ENCODE measurements at regions not wholly inside any gene's neighbourhood (a gene's known extent, or its start where the extent isn't known, plus 50 kb on each side); places are given as distances from the start of the nearest gene placed in this dataset.
"Not testable (repeated sequence)": the region's sequence is repeated elsewhere in the genome, so short reads cannot be mapped to it uniquely, and the experiment has no call there.

- TF ChIP-seq CTCF (IDR thresholded peaks at IDR 0.05; ENCODE audit: insufficient read depth, low read depth, low read length, missing control alignments), result no peak
- no peak overlapping the region for H3K4me3 ChIP-seq (ENCODE audit: low read depth, low read length)
- DNase-seq (ENCODE audit: low read depth), result no peak
These were observed 223.8 kb upstream of the PRSS16 start for GRCh38 chr6:27023664-27024063.

DNA sequence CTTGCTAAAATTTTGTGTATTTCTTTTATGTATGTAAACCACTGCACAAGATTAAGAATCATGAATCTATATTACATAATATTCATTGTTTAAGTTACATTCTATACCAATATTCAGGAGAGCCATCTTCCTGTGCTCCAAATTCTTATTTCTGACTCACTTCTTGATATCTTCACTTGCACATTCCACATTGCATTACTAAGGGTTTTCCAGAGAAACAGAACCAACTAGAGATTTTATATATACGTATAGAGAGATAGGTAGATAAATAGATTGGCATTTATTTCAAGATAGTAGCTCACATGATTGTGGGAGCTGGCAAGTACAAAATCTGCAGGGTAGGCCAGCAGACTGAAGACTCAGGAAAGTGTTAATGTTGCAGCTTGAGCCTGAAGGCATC lies 222.2 kb upstream of the PRSS16 start:
- TF ChIP-seq CTCF (IDR thresholded peaks at IDR 0.05; ENCODE audit: insufficient read depth, low read depth, low read length, missing control alignments), result no peak
- no peak for DNase-seq (ENCODE audit: low read depth)

GRCh38 chr6:27026361-27026760 lies 221.1 kb upstream of the PRSS16 start:
- no peak for DNase-seq (ENCODE audit: low read depth)
- H3K4me3 ChIP-seq (ENCODE audit: low read depth, low read length), result no peak overlapping the region
- TF ChIP-seq CTCF (IDR thresholded peaks at IDR 0.05; ENCODE audit: insufficient read depth, low read depth, low read length, missing control alignments), result no peak

More for the DNA sequence above, 222.2 kb upstream of the PRSS16 start:
- no peak overlapping the region for H3K4me3 ChIP-seq (ENCODE audit: low read depth, low read length)

DNA sequence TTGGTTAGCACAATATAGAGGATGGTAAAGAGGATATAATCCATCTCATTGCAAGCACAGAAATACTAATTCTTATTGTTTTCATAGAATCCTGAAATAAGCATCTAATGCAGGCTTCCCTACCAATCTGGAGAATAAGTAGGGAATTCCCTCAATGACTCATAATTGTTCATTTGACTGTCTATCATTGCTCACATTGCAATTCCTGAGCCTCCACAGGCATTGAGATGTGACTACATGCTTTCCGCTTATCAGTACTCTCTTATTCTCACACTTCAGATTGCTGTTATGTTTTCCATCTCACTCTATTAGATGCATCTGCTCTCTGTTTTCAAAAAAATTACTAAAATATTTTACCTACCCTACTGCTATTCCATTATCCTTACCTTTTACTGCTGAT lies 216.2 kb upstream of the PRSS16 start:
- no peak for TF ChIP-seq CTCF (IDR thresholded peaks at IDR 0.05; ENCODE audit: insufficient read depth, low read depth, low read length, missing control alignments)
- no peak overlapping the region for H3K4me3 ChIP-seq (ENCODE audit: low read depth, low read length)
- no peak for DNase-seq (ENCODE audit: low read depth)

DNA sequence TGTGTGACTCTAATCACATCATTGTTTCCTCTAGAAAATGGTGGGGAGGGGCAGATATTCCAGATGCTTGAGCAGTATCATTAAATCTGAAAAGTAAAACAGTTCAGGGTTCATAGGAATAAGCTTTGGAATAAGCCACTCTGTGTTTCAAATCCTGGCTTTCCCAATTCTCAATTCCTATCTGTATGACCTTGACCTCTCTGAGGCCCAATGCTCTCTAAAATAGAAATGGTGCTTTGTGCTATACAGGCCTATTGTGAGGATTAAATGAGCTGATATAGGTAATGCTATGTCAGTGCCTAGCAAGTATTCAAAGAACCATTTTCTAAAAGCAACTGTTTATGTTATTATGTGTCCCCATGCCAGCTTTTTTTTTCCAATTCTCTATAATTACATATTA lies 209.0 kb upstream of the PRSS16 start:
- no peak overlapping the region for H3K4me3 ChIP-seq (ENCODE audit: low read depth, low read length)
- TF ChIP-seq CTCF (IDR thresholded peaks at IDR 0.05; ENCODE audit: insufficient read depth, low read depth, low read length, missing control alignments), result no peak
- DNase-seq (ENCODE audit: low read depth), result no peak

DNA sequence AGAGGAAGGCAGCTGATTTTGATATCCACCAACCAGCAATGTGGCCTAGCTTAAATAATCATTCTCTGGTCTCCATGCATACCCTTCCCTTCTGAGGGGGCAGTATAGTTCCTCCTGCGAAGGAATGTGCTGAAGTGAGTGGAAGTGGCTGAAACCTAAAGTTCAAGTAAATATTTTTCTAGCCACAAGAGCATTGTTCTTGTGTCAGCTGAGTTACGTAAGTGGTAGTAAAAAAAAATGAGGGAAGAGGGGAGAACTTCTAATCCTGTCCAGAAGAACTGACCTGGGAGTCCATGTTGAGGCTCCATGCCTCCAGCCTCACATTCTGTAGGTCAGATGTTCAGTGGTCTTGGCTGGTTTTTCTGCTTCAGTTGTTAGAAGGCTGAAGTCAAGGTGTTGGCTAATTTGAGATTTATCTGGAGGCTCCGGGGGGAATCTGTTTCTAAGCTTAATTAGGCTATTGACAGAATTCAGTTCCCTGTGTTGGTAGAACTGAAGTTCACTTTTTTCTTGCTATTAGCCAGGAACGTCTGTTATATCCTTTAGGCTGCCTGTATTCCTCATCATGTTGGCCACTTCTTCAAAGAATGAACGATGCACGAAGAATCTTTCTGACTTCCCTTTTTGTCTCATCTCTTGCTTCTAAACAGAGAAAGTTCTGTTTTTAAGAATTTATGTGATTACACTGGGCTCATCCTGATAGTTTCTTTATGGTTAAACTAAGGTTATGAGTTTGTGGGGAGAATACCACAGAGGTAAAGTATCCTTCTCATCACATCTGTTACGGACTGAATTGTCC lies 207.1 kb upstream of the PRSS16 start:
- peak; percentile 23 for DNase-seq (ENCODE audit: low read depth)
- no peak overlapping the region for H3K4me3 ChIP-seq (ENCODE audit: low read depth, low read length)
- no peak for TF ChIP-seq CTCF (IDR thresholded peaks at IDR 0.05; ENCODE audit: insufficient read depth, low read depth, low read length, missing control alignments)

DNA sequence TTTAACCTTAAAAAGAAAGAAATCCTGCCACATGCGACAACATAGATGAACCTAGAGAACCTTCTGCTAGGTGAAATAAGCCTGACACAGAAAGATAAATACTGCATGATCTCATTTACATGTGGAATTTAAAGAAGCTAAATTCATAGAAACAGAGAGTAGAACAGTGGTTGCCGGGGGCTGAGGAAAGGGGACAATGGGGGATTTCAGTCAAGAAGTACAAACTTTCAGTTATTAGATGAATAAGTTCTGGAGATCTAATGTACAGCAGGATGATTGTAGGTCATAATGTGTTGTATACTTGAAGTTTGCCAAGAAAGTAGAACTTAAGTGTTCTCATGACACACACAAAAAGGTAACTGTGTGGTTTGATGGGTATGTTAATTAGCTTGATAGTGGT lies 204.3 kb upstream of the PRSS16 start:
- no peak for TF ChIP-seq CTCF (IDR thresholded peaks at IDR 0.05; ENCODE audit: insufficient read depth, low read depth, low read length, missing control alignments)
- H3K4me3 ChIP-seq (ENCODE audit: low read depth, low read length), result no peak overlapping the region
- peak; percentile 66 for DNase-seq (ENCODE audit: low read depth)

DNA sequence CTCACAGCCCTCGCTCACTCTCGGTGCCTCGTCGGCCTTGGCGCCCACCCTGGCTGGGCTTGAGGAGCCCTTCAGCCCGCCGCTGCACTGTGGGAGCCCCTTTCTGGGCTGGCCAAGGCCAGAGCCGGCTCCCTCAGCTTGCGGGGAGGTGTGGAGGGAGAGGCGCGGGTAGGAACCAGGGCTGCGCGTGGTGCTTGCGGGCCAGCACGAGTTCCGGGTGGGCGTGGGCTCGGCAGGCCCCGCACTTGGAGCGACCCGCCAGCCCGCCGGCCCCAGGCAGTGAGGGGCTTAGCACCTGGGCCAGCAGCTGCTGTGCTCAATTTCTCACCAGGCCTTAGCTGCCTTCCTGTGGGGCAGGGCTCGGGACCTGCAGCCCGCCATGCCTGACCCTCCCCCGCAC lies 202.4 kb upstream of the PRSS16 start:
- DNase-seq (ENCODE audit: low read depth); H3K4me3 ChIP-seq (ENCODE audit: low read depth, low read length): not testable (repeated sequence)

GRCh38 chr6:27047725-27048124 lies 199.8 kb upstream of the PRSS16 start:
- not testable (repeated sequence) for H3K4me3 ChIP-seq (ENCODE audit: low read depth, low read length); DNase-seq (ENCODE audit: low read depth)

Measured in GM12865 (cell line).